ENCODE measurements at regions not wholly inside any gene's neighbourhood (a gene's known extent, or its start where the extent isn't known, plus 50 kb on each side); places are given as distances from the start of the nearest gene placed in this dataset.

DNA sequence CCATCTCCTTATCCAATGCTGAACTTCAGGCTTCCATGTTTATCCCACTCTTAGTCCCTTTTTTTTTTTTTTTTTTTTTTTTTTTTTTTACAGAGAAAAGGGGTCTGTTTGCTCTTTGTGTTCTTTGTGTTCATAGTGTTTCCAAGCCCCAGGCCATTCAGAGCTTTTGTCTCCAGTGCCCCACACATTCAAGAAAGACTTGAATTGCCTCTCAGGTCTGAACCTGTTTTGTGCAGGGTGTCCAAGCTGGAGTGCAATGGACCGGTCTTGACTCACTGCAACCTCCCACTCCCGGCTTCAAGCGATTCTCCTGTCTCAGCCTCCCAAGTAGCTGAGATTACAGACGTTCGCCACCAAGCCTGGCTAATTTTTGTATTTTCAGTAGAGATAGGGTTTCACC lies 191.2 kb downstream of the PALM2AKAP2 start:
- H3K27me3 ChIP-seq (ENCODE audit: low read depth, low read length) = no peaks in the 10 kb centered on the region
- H3K27ac ChIP-seq (ENCODE audit: low read length) = no peak overlapping the region
- no peaks in the 10 kb centered on the region for H3K36me3 ChIP-seq (ENCODE audit: control insufficient read depth in 1 of 2, insufficient read depth in 2 of 2, low read length in 2 of 2)
- H3K4me3 ChIP-seq (ENCODE audit: low read depth in 1 of 2, low read length in 2 of 2) = no peak overlapping the region
- no peaks in the 10 kb centered on the region for H3K9me3 ChIP-seq (ENCODE audit: control insufficient read depth in 1 of 2, low read length in 2 of 2)
- peaks cover 0 to 12% of the 10 kb centered on the region in 2 donors for H3K4me1 ChIP-seq (ENCODE audit: control insufficient read depth in 1 of 2, insufficient read depth in 2 of 2, low read length in 2 of 2)

DNA sequence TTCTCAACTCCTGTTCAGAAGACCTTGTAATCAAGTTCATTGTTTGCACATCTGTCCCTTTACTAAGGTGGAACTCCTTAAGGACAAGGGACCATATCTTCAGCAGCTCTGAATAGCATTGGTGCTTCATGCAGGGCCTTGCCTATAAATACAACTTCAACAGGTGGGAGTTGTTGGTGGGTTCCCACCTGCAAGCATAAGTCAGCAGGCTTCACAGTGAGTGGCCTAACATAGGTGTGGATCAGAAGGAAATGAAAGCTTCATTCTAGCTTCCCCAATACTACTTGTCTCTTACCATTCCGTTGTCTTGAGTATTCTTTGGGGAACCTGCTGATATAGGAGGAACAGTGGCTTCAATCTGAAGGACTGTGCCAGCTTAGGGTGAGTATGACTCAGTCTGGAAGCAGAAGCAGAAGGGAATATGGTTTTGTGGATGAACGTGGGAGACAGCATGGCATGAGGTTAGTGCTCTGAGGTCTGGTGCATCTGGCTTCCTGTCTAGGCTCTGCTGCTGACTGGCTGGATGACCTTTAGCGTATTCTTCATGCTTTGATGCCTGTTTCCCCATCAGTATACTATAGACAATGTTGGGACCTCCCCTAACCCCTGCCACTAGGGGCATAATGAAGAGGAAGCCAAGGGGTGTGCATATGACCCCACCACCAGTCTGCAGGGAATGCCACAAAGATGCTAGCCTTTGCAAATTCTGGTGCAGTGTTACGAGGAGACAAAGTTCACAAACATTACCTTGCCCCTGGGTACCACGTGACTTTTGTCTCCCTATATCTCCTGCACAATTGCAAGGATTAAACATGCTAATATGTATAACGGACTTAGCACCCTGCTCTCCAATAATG lies 192.3 kb downstream of the PALM2AKAP2 start:
- peaks cover 0 to 12% of the 10 kb centered on the region in 2 donors for H3K4me1 ChIP-seq (ENCODE audit: control insufficient read depth in 1 of 2, insufficient read depth in 2 of 2, low read length in 2 of 2)
- no peaks in the 10 kb centered on the region for H3K27me3 ChIP-seq (ENCODE audit: low read depth, low read length)
- no peak overlapping the region for H3K27ac ChIP-seq (ENCODE audit: low read length)
- no peak overlapping the region for H3K4me3 ChIP-seq (ENCODE audit: low read depth in 1 of 2, low read length in 2 of 2)
- H3K9me3 ChIP-seq (ENCODE audit: control insufficient read depth in 1 of 2, low read length in 2 of 2) = no peaks in the 10 kb centered on the region
- no peaks in the 10 kb centered on the region for H3K36me3 ChIP-seq (ENCODE audit: control insufficient read depth in 1 of 2, insufficient read depth in 2 of 2, low read length in 2 of 2)

DNA sequence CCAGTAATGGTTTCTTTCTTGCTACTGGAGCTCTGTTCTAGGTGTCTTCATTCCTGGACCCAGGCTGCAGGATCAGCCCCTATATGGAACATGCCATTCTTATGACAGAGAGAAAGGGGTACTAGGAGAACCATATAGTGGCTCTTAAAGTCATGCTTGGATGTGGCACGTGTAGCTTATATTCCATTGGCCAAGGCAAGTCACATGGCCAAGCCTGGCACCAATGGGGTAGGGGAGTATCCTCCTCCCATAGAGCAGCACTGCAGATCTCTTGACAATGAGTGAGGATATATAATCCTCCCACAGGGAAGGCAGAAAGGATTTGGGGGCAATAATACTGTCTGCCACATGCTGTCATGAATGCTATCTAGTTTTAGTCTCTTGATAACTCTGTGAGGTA lies 193.3 kb downstream of the PALM2AKAP2 start:
- H3K4me1 ChIP-seq (ENCODE audit: control insufficient read depth in 1 of 2, insufficient read depth in 2 of 2, low read length in 2 of 2) = peaks cover 0 to 11% of the 10 kb centered on the region in 2 donors
- no peak overlapping the region for H3K27ac ChIP-seq (ENCODE audit: low read length)
- H3K9me3 ChIP-seq (ENCODE audit: control insufficient read depth in 1 of 2, low read length in 2 of 2) = no peaks in the 10 kb centered on the region
- no peaks in the 10 kb centered on the region for H3K36me3 ChIP-seq (ENCODE audit: control insufficient read depth in 1 of 2, insufficient read depth in 2 of 2, low read length in 2 of 2)
- no peak overlapping the region for H3K4me3 ChIP-seq (ENCODE audit: low read depth in 1 of 2, low read length in 2 of 2)
- H3K27me3 ChIP-seq (ENCODE audit: low read depth, low read length) = no peaks in the 10 kb centered on the region

DNA sequence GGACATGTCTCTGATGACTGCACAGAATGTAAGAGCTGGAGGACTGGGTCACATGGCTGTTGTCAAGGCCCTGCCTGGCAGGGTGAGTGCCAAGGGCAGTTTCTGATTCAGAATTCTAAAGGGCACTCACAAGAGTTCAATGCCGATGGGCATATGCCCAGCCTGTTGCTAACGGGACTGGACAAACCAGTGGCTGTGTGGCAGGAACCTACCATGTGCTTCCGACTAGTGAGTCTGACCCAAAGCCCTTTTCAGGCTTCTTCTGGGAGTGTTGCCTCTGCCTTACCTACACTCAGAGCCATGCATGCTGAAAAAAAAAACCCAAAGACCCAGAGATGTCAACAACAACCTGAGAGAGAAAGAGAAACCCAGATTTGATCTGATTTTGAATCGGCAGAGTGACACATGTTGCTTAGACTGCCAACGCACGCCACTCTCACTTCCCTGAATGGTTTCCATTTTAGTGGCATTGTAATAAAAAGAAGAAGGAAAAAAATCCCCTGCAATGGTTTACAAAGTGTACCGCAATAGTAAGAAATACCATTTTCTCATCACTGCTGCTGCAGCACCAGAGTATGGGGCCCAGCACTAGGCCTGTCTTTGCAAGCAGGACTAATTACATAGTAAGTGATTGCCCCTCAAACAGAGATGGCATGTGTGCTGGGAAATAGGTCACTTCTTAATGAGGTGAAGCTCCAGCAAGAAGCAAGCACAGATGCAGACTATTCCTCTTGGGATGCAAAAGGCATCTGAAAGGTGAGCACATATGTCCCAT lies 194.3 kb downstream of the PALM2AKAP2 start:
- Histone ChIP-seq H3K27me3 (ENCODE audit: low read depth, low read length) (no peaks in the 10 kb centered on the region), H3K4me1 (ENCODE audit: control insufficient read depth in 1 of 2, insufficient read depth in 2 of 2, low read length in 2 of 2) (peaks cover 0 to under 1% of the 10 kb centered on the region in 2 donors), H3K9me3 (ENCODE audit: control insufficient read depth in 1 of 2, low read length in 2 of 2) (no peaks in the 10 kb centered on the region), H3K27ac (ENCODE audit: low read length) (no peak overlapping the region), H3K36me3 (ENCODE audit: control insufficient read depth in 1 of 2, insufficient read depth in 2 of 2, low read length in 2 of 2) (no peaks in the 10 kb centered on the region), H3K4me3 (ENCODE audit: low read depth in 1 of 2, low read length in 2 of 2) (no peak overlapping the region)

DNA sequence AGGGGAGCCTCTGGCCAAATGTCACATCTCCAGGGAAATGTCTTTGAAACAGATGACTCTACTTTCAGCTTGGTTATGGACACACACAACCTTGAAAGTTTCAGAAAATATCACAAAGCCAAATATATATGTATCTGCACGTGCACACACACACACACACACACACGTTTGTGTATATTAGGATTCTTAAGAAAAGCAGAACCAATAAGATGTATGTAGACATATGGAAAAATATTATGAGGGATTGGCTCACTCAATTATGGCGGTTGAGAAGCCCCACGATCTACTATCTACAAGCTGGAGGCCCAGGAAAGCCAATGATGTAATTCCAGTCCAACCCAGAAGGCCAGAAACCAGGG lies 194.9 kb downstream of the PALM2AKAP2 start:
- Histone ChIP-seq H3K9me3 (ENCODE audit: control insufficient read depth in 1 of 2, low read length in 2 of 2) (no peaks in the 10 kb centered on the region), H3K27me3 (ENCODE audit: low read depth, low read length) (no peaks in the 10 kb centered on the region), H3K4me1 (ENCODE audit: control insufficient read depth in 1 of 2, insufficient read depth in 2 of 2, low read length in 2 of 2) (no peaks in the 10 kb centered on the region), H3K36me3 (ENCODE audit: control insufficient read depth in 1 of 2, insufficient read depth in 2 of 2, low read length in 2 of 2) (no peaks in the 10 kb centered on the region), H3K4me3 (ENCODE audit: low read depth in 1 of 2, low read length in 2 of 2) (no peak overlapping the region), H3K27ac (ENCODE audit: low read length) (no peak overlapping the region)

DNA sequence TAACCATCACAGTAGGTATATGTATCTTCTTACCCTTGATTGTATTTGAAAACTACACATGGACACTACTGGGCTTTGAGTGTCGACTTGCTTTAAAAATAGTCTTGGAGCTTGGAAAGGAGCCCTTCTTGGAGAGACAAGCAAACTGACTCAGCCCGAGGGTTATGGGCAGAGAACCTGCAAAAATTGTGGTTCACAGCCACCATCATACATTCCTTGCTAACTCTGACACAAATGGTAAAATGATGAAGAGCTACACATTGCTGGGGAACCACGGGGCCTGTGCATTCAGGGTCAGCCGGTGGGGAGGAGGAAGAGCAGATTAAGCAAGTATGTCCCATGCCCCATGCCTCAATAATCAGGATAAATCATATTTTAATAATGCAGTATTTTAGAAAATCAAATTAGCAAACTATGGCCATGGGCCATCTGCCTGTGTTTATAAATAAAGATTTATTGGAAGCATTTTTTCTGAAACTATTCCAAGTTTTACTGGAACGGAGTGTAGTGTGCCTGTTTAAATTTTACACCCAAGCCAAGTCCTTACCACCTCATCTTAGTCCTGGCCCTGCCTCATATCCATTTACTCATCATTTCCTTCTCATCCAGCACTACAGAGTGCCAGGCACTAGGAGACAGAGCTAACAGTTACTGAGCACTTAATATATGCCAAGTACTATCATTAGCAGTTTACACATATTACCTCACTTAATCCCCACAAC lies 195.7 kb downstream of the PALM2AKAP2 start:
- no peaks in the 10 kb centered on the region for H3K27me3 ChIP-seq (ENCODE audit: low read depth, low read length)
- H3K4me3 ChIP-seq (ENCODE audit: low read depth in 1 of 2, low read length in 2 of 2) = no peak overlapping the region
- H3K4me1 ChIP-seq (ENCODE audit: control insufficient read depth in 1 of 2, insufficient read depth in 2 of 2, low read length in 2 of 2) = no peaks in the 10 kb centered on the region
- H3K27ac ChIP-seq (ENCODE audit: low read length) = no peak overlapping the region
- no peaks in the 10 kb centered on the region for H3K9me3 ChIP-seq (ENCODE audit: control insufficient read depth in 1 of 2, low read length in 2 of 2)
- no peaks in the 10 kb centered on the region for H3K36me3 ChIP-seq (ENCODE audit: control insufficient read depth in 1 of 2, insufficient read depth in 2 of 2, low read length in 2 of 2)

DNA sequence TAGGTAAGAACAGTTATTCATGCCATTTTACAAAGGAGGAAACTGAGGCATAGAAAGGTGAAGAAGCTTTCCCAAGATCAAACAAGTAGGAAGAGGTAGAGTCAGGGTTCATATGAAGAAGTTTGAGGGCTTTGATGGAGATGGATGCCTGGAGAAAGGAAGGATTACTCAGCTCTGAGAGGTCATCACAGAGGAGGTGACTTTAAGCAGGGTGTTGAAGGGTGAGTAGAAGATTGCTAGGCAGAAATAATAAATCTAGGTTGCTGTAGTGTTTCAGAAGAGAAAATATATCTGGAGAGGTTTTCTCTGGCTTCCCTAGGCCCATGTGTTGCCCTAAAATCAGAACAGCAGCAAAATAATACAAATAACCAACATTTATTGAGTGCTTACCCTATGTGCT lies 196.3 kb downstream of the PALM2AKAP2 start:
- Histone ChIP-seq H3K4me3 (ENCODE audit: low read depth in 1 of 2, low read length in 2 of 2) (no peak overlapping the region), H3K36me3 (ENCODE audit: control insufficient read depth in 1 of 2, insufficient read depth in 2 of 2, low read length in 2 of 2) (no peaks in the 10 kb centered on the region), H3K4me1 (ENCODE audit: control insufficient read depth in 1 of 2, insufficient read depth in 2 of 2, low read length in 2 of 2) (no peaks in the 10 kb centered on the region), H3K27me3 (ENCODE audit: low read depth, low read length) (no peaks in the 10 kb centered on the region), H3K9me3 (ENCODE audit: control insufficient read depth in 1 of 2, low read length in 2 of 2) (no peaks in the 10 kb centered on the region), H3K27ac (ENCODE audit: low read length) (no peak overlapping the region)

DNA sequence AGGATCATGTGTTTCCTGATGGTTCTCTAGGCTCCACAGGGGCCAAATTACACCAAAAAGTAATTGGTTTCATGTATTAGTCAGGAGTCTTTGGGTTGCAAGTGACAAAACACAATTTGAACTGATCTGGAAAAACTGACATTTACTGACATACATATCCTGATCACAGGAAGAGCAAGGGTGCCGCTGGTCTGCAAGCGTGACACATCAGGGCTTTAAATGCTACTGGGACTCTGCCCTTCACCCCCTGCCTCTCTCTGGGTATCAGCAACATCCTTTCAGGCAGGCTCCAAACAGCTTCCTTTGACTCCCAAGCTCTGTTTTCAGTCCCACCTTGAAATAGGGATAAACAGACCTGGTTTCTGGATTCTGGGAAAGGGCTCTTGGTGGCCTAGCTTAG lies 197.5 kb downstream of the PALM2AKAP2 start:
- H3K4me3 ChIP-seq (ENCODE audit: low read depth in 1 of 2, low read length in 2 of 2) = no peak overlapping the region
- no peak overlapping the region for H3K27ac ChIP-seq (ENCODE audit: low read length)
- H3K9me3 ChIP-seq (ENCODE audit: control insufficient read depth in 1 of 2, low read length in 2 of 2) = no peaks in the 10 kb centered on the region

DNA sequence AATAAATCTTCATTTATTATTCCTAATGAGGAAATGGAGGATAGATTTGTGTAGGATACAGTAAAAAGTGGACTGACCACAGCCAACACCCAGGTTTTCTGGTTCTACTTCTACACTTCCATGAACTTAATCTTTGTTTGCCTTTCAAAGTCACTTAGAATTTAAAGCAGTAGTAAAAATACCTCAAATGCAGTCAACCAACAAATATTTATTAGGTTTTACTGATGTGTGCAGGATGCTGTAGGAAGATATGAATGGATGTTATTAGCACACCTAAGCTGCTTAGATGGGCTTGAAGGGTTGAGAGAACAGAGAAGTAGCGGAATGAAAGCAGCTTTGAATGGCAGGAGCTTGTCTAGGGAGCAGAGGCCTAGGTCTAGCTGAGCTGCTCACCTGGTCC lies 201.1 kb downstream of the PALM2AKAP2 start:
- Histone ChIP-seq H3K4me3 (ENCODE audit: low read depth in 1 of 2, low read length in 2 of 2) (no peak overlapping the region), H3K9me3 (ENCODE audit: control insufficient read depth in 1 of 2, low read length in 2 of 2) (no peaks in the 10 kb centered on the region), H3K36me3 (ENCODE audit: control insufficient read depth in 1 of 2, insufficient read depth in 2 of 2, low read length in 2 of 2) (no peaks in the 10 kb centered on the region), H3K4me1 (ENCODE audit: control insufficient read depth in 1 of 2, insufficient read depth in 2 of 2, low read length in 2 of 2) (no peaks in the 10 kb centered on the region), H3K27me3 (ENCODE audit: low read depth, low read length) (no peaks in the 10 kb centered on the region), H3K27ac (ENCODE audit: low read length) (no peak overlapping the region)

More for the DNA sequence above, 197.5 kb downstream of the PALM2AKAP2 start:
- H3K27me3 ChIP-seq (ENCODE audit: low read depth, low read length) = no peaks in the 10 kb centered on the region
- no peaks in the 10 kb centered on the region for H3K36me3 ChIP-seq (ENCODE audit: control insufficient read depth in 1 of 2, insufficient read depth in 2 of 2, low read length in 2 of 2)
- H3K4me1 ChIP-seq (ENCODE audit: control insufficient read depth in 1 of 2, insufficient read depth in 2 of 2, low read length in 2 of 2) = no peaks in the 10 kb centered on the region

DNA sequence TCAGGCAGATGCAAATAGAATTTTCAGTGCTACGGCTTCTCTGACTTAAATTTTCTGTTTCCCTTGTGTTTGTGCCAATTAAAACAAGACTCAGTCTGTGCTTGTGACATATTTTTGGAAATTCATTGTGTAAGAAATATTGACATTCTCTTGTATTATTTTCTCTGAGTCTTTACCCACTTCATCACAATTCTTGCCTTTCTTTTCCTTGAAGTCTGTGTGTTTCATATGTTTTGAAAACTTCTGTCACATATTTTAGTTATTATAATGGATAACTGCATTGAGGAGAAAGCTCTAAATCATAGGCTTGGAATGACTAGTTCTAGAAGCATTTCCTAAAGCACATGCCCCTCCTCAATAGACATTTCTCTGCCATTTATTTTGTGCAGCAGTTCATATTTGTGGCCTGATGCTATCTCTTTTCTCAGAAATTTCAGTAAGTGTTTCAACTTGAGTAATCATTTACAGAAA lies 206.6 kb downstream of the PALM2AKAP2 start:
- Histone ChIP-seq H3K36me3 (ENCODE audit: control insufficient read depth in 1 of 2, insufficient read depth in 2 of 2, low read length in 2 of 2) (no peaks in the 10 kb centered on the region), H3K4me1 (ENCODE audit: control insufficient read depth in 1 of 2, insufficient read depth in 2 of 2, low read length in 2 of 2) (no peaks in the 10 kb centered on the region), H3K9me3 (ENCODE audit: control insufficient read depth in 1 of 2, low read length in 2 of 2) (peaks cover 0 to 3% of the 10 kb centered on the region in 2 donors), H3K27ac (ENCODE audit: low read length) (no peak overlapping the region), H3K4me3 (ENCODE audit: low read depth in 1 of 2, low read length in 2 of 2) (no peak overlapping the region), H3K27me3 (ENCODE audit: low read depth, low read length) (no peaks in the 10 kb centered on the region)

DNA sequence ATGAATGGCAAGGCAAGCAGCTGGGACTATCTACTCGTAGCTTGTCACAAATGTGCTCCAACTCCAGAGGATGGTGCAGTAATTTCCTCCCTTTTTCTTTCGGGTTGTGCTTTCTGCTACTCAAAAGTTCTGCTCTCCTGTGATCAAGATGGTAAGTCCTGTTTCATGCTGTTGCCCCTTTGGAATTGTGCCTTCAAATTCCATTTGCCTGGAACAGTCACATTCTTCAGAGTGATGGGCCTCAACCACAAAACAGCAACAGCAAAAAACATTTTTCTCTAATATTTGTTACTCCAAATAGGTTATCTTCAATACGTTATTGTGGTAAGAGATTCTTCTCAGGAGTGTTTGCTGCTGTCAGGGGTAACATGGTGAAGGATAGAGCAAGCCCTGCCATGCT lies 209.3 kb downstream of the PALM2AKAP2 start:
- Histone ChIP-seq H3K9me3 (ENCODE audit: control insufficient read depth in 1 of 2, low read length in 2 of 2) (peaks cover 0 to 3% of the 10 kb centered on the region in 2 donors), H3K36me3 (ENCODE audit: control insufficient read depth in 1 of 2, insufficient read depth in 2 of 2, low read length in 2 of 2) (no peaks in the 10 kb centered on the region), H3K4me1 (ENCODE audit: control insufficient read depth in 1 of 2, insufficient read depth in 2 of 2, low read length in 2 of 2) (no peaks in the 10 kb centered on the region), H3K4me3 (ENCODE audit: low read depth in 1 of 2, low read length in 2 of 2) (no peak overlapping the region), H3K27me3 (ENCODE audit: low read depth, low read length) (no peaks in the 10 kb centered on the region), H3K27ac (ENCODE audit: low read length) (no peak overlapping the region)
